ENCODE measurements at regions not wholly inside any gene's neighbourhood (a gene's known extent, or its start where the extent isn't known, plus 50 kb on each side); places are given as distances from the start of the nearest gene placed in this dataset.

DNA sequence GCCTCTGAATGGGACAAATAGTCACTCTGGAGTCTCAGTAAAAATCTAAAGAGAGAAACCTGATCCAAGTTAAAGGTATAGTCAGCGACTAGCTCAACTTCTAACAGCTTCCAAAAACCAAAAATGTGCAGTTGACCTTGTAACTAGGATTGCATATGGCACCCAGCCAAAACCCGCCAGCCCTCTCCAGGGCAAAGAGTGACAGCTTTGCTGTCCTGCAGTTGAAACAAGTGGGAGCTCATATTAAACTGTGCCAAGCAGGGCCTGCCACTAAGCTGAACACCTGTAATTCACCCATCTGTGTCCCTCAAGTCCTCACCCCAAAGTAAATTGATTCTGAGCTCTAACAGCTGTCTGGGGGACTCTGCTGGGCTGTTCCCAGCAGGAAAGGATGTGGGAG, 695.3 kb downstream of the MAFB start:
- no peak for TF ChIP-seq EZH2phosphoT487 (IDR thresholded peaks at IDR 0.05; ENCODE audit: borderline replicate concordance, low read length)
- TF ChIP-seq, protein P1, sequence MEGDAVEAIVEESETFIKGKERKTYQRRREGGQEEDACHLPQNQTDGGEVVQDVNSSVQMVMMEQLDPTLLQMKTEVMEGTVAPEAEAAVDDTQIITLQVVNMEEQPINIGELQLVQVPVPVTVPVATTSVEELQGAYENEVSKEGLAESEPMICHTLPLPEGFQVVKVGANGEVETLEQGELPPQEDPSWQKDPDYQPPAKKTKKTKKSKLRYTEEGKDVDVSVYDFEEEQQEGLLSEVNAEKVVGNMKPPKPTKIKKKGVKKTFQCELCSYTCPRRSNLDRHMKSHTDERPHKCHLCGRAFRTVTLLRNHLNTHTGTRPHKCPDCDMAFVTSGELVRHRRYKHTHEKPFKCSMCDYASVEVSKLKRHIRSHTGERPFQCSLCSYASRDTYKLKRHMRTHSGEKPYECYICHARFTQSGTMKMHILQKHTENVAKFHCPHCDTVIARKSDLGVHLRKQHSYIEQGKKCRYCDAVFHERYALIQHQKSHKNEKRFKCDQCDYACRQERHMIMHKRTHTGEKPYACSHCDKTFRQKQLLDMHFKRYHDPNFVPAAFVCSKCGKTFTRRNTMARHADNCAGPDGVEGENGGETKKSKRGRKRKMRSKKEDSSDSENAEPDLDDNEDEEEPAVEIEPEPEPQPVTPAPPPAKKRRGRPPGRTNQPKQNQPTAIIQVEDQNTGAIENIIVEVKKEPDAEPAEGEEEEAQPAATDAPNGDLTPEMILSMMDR (conservative IDR thresholded peaks at IDR 0.05; ENCODE audit: low read depth, low read length): no peak
- no peak for TF ChIP-seq EZH2 (IDR thresholded peaks at IDR 0.05; ENCODE audit: low read length, unreplicated experiment)
